GM19035 (cell line): ENCODE measurements at regions not wholly inside any gene's neighbourhood (a gene's known extent, or its start where the extent isn't known, plus 50 kb on each side); places are given as distances from the start of the nearest gene placed in this dataset.
"Not testable (repeated sequence)": the region's sequence is repeated elsewhere in the genome, so short reads cannot be mapped to it uniquely, and the experiment has no call there.

Source experiments
- ATAC-seq: cut with Tn5 transposase; IDR thresholded peaks from one replicate; pipeline ENCODE4 v1.9.1; 2021; ENCODE audit not compliant: unreplicated experiment

- no peak for ATAC-seq
These were observed 1274.7 kb downstream of the ADGRL3 start for GRCh38 chr4:62474802-62475201.

GRCh38 chr4:62471021-62471420 lies 1270.9 kb downstream of the ADGRL3 start:
- no peak for ATAC-seq

GRCh38 chr4:62470421-62470983 lies 1270.4 kb downstream of the ADGRL3 start:
- no peak for ATAC-seq

GRCh38 chr4:62470020-62470419 lies 1269.9 kb downstream of the ADGRL3 start:
- ATAC-seq: no peak

- ATAC-seq: no peak
These were observed 1261.8 kb downstream of the ADGRL3 start for GRCh38 chr4:62461961-62462360.

GRCh38 chr4:62460329-62460728 lies 1260.2 kb downstream of the ADGRL3 start:
- no peak for ATAC-seq

GRCh38 chr4:62457356-62457755 lies 1257.2 kb downstream of the ADGRL3 start:
- no peak for ATAC-seq

- ATAC-seq: no peak
These were observed 1255.7 kb downstream of the ADGRL3 start for GRCh38 chr4:62455871-62456270.

- no peak for ATAC-seq
These were observed 1254.4 kb downstream of the ADGRL3 start for GRCh38 chr4:62454535-62454934.

GRCh38 chr4:62450740-62451139 lies 1250.6 kb downstream of the ADGRL3 start:
- no peak for ATAC-seq

- ATAC-seq: no peak
These were observed 1249.4 kb downstream of the ADGRL3 start for GRCh38 chr4:62449538-62449937.

GRCh38 chr4:62448911-62449310 lies 1248.8 kb downstream of the ADGRL3 start:
- no peak for ATAC-seq

- no peak for ATAC-seq
These were observed 1238.9 kb downstream of the ADGRL3 start for GRCh38 chr4:62439051-62439450.

GRCh38 chr4:62434921-62435320 lies 1234.8 kb downstream of the ADGRL3 start:
- ATAC-seq: no peak

GRCh38 chr4:62431513-62432231 lies 1231.5 kb downstream of the ADGRL3 start:
- ATAC-seq: not testable (repeated sequence)

- ATAC-seq: no peak
These were observed 1229.2 kb downstream of the ADGRL3 start for GRCh38 chr4:62429297-62429696.

- no peak for ATAC-seq
These were observed 1215.1 kb downstream of the ADGRL3 start for GRCh38 chr4:62415256-62415655.

GRCh38 chr4:62414563-62414962 lies 1214.4 kb downstream of the ADGRL3 start:
- no peak for ATAC-seq

- ATAC-seq: no peak
These were observed 1210.4 kb downstream of the ADGRL3 start for GRCh38 chr4:62410371-62411003.

- ATAC-seq: no peak
These were observed 1208.3 kb downstream of the ADGRL3 start for GRCh38 chr4:62408454-62408853.

GRCh38 chr4:62407534-62407933 lies 1207.4 kb downstream of the ADGRL3 start:
- no peak for ATAC-seq

- no peak for ATAC-seq
These were observed 1202.1 kb downstream of the ADGRL3 start for GRCh38 chr4:62402088-62402806.
